HEK293T (cell line): ENCODE measurements at regions not wholly inside any gene's neighbourhood (a gene's known extent, or its start where the extent isn't known, plus 50 kb on each side); places are given as distances from the start of the nearest gene placed in this dataset.
A peak's percentile ranks its signal among the peaks of the same experiment; 100 is the strongest.

Source experiments
- CTCF ChIA-PET: fragments of 350-600 bp; formaldehyde crosslinking; extraction: SDS; loops from one replicate; lab custom pipeline; 2021; ENCODE audit warnings: antibody characterized with exemption, inconsistent platforms; lab: Yijun Ruan, JAX
- POLR2A ChIA-PET: fragments of 350-600 bp; formaldehyde crosslinking; extraction: SDS; loops from one replicate; lab custom pipeline; 2020; ENCODE audit warnings: antibody characterized with exemption, inconsistent platforms; lab: Yijun Ruan, JAX
- DNase-seq: peaks from one replicate; pipeline ENCODE4 v3.0.0; 2012; ENCODE audit warnings: mixed read lengths; ENCODE audit errors: extremely low spot score
- ARNT ChIP-seq: fragments of 450-650 bp; IDR thresholded peaks from 2 replicates; pipeline ENCODE4 v1.6.1; 2017; ENCODE audit warnings: mild to moderate bottlenecking
- BHLHE40 ChIP-seq: fragments of 450-650 bp; IDR thresholded peaks from 2 replicates; pipeline ENCODE4 v1.6.1; 2016; ENCODE audit warnings: mild to moderate bottlenecking, moderate library complexity, borderline replicate concordance
- CTBP1 ChIP-seq: fragments of 450-650 bp; IDR thresholded peaks from 2 replicates; pipeline ENCODE4 v1.6.1; 2016; ENCODE audit warnings: borderline replicate concordance
- ELF4 ChIP-seq: fragments of 450-650 bp; IDR thresholded peaks from 2 replicates; pipeline ENCODE4 v1.6.1; 2017; ENCODE audit warnings: antibody characterized with exemption
- FOXA1 ChIP-seq: fragments of 450-650 bp; IDR thresholded peaks from 2 replicates; pipeline ENCODE4 v1.6.1; 2016; ENCODE audit warnings: mild to moderate bottlenecking
- FOXK2 ChIP-seq: fragments of 450-650 bp; IDR thresholded peaks from 2 replicates; pipeline ENCODE4 v1.6.1; 2016; ENCODE audit warnings: mild to moderate bottlenecking
- FOXM1 ChIP-seq: fragments of 450-650 bp; IDR thresholded peaks from 2 replicates; pipeline ENCODE4 v1.6.1; 2017; ENCODE audit warnings: mild to moderate bottlenecking, borderline replicate concordance
- HDGF ChIP-seq: fragments of 450-650 bp; IDR thresholded peaks from 2 replicates; pipeline ENCODE4 v1.6.1; 2017; ENCODE audit warnings: antibody characterized with exemption, borderline replicate concordance
- L3MBTL2 ChIP-seq: fragments of 450-650 bp; conservative IDR thresholded peaks from 2 replicates; pipeline ENCODE4 v1.6.1; 2016; ENCODE audit warnings: mild to moderate bottlenecking
- LEF1 ChIP-seq: fragments of 450-650 bp; IDR thresholded peaks from 2 replicates; pipeline ENCODE4 v1.6.1; 2017; ENCODE audit warnings: mild to moderate bottlenecking, borderline replicate concordance
- NFRKB ChIP-seq: fragments of 450-650 bp; IDR thresholded peaks from 2 replicates; pipeline ENCODE4 v1.6.1; 2016; ENCODE audit warnings: mild to moderate bottlenecking, moderate library complexity
- SP1 ChIP-seq: fragments of 450-650 bp; IDR thresholded peaks from 2 replicates; pipeline ENCODE4 v1.6.1; 2017
- SUZ12 ChIP-seq: fragments of 450-650 bp; IDR thresholded peaks from 2 replicates; pipeline ENCODE4 v1.6.1; 2016; ENCODE audit warnings: mild to moderate bottlenecking
- TARDBP ChIP-seq: fragments of 450-650 bp; IDR thresholded peaks from 2 replicates; pipeline ENCODE4 v1.6.1; 2016
- ZNF384 ChIP-seq: fragments of 450-650 bp; IDR thresholded peaks from 2 replicates; pipeline ENCODE4 v1.6.1; 2016
- TF ChIP-seq, protein P1 (sequence below): fragments of 450-650 bp; IDR thresholded peaks from 2 replicates; pipeline ENCODE4 v1.6.1; 2016

DNA sequence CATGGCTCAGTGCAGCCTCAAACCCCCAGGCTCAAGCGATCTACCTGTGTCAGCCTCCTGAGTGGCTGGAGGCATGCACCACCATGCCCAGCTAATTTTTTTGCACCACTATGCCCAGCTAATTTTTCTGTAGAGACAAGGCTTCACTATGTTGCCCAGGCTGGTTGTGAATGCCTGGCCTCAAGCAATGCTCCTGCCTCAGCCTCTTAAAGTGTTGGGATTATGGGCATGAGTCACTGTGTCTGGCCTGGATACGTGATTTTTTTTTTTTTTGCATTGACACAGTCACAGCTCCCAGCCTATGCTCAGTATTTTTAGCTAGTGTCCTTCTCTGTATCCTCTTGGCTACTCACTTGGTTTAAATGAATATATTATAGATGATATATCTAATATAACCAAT lies 377.0 kb upstream of the TNRC6C start:
- DNase-seq: no peak
- POLR2A ChIA-PET: no interaction called here
- TF ChIP-seq FOXK2: no peak
- TF ChIP-seq SP1: no peak
- no peak for TF ChIP-seq HDGF
- TF ChIP-seq FOXA1: no peak
- CTCF ChIA-PET: no interaction called here

DNA sequence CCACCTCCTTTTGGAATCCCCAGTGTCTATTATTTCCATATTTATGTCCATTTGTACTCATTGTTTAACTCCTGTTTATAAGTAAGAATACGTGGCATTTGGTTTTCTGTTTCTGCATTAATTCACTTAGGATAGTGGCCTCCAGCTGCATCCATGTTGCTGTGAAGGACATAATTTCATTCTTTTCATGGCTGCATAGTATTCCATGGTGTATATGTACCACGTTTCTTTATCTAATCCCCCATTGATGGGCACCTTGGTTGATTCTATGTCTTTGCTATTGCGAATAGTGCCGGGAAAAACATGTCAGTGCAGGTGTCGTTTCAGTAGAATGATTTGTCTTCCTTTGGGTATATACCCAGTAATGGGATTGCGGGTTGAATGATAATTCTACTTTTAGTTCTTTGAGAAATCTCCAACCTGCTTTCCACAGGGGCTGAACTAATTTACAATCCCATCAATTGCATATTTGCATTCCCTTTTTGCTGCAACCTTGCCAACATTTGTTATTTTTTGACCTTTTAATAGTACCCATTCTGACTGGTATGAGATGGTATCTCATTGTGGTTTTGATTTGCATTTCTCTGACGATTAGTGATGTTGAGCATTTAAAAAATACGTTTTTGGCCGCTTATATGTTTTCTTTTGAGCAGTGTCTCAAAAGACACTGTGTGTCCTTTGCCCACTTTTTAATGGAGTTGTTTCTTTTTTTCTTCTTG lies 373.2 kb upstream of the TNRC6C start:
- no peak for DNase-seq
- POLR2A ChIA-PET: no interaction called here
- TF ChIP-seq L3MBTL2 (no peak), FOXK2 (no peak)
- CTCF ChIA-PET: no interaction called here

DNA sequence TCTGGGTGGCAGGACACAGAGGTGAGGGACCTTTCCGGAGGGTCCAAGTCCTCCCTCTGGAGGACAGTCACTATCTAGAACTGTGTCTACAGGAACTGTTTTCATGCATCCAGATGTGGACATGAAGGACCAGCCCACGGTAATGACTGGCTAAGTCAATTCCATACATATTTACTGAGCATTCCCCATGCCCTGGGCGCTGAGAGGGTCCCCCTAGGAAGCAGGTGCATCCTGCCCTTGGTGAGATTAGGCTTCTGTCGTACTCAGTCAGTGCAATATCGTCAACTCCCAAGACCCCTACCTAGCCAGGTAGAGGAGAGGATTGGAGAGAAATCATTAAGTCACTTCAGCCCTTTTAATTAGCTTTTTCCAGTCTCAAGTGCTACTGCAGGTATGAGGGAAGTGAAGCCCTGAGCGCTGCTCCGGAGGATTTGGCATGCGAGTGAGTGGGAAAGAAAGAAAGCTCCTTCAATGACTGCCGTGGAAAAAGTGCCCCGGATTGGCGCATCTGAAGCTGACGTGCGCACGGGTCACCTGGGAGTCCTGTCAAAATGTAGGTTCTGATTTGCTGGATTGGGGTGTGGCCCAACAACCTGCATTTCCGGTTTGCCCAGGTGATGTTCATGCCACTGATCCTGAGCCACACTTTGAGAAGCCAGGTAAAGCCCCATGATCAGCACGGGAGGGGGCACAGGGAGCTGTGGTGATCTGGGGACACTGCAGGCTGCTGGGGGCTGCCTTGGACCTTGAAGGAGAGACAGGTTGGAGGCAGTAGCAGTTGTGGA lies 367.4 kb upstream of the TNRC6C start:
- ChIA-PET POLR2A (no interaction called here), CTCF (no interaction called here)
- DNase-seq: no peak
- TF ChIP-seq CTBP1 (no peak), FOXM1 (no peak)

DNA sequence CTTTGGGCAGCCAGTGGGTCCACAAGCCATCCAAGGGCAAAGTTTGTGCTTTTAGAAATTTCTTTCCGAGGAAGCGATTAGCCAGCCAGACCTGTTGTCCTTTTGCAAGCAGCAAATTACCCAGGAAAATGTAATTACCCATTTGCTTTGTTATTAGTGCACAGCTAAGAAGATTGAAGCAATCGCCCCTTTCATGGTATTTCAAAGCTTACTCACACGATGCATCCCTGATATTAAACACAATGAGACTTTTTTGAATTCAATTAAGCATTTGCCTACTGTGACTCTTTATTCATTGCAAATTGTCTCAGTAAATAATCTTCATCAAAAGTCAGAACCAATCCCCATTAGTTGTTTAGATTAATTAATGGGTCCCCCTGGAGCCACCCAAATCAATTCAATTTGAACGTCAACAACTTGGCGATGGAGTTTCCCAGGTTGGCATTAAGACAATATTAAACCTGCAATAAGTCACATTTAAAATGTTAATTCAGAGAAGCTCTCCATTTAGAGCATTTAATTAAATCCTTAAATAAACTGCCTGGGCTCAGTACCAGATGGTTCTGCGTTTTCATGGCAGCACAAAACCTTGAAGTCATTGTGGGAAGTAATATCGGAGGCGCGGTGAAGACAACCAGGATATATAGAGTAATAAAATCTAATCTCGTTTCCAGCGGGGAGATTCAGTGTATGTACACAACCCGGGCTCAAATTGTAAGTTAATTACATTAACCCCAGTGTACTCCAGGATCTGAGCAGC lies 366.2 kb upstream of the TNRC6C start:
- no peak for TF ChIP-seq ZNF384
- no peak for TF ChIP-seq SUZ12
- TF ChIP-seq LEF1: no peak
- TF ChIP-seq ELF4: no peak
- TF ChIP-seq ARNT: no peak
- TF ChIP-seq FOXM1: no peak
- TF ChIP-seq SP1: no peak
- no peak for TF ChIP-seq BHLHE40
- no peak for TF ChIP-seq L3MBTL2
- no peak for TF ChIP-seq NFRKB
- TF ChIP-seq TARDBP: no peak
- no peak for TF ChIP-seq FOXK2
- no peak for TF ChIP-seq FOXA1
- no peak for TF ChIP-seq HDGF
- TF ChIP-seq, protein P1, sequence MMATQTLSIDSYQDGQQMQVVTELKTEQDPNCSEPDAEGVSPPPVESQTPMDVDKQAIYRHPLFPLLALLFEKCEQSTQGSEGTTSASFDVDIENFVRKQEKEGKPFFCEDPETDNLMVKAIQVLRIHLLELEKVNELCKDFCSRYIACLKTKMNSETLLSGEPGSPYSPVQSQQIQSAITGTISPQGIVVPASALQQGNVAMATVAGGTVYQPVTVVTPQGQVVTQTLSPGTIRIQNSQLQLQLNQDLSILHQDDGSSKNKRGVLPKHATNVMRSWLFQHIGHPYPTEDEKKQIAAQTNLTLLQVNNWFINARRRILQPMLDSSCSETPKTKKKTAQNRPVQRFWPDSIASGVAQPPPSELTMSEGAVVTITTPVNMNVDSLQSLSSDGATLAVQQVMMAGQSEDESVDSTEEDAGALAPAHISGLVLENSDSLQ: no peak
- no peak for TF ChIP-seq CTBP1
- POLR2A ChIA-PET: no interaction called here
- DNase-seq: no peak
- CTCF ChIA-PET: interaction anchor here (0.6 kb wide), 1 partner anchor 30 kb away, joined by 3 read pairs; no protein-coding TSS in a partner anchor

DNA sequence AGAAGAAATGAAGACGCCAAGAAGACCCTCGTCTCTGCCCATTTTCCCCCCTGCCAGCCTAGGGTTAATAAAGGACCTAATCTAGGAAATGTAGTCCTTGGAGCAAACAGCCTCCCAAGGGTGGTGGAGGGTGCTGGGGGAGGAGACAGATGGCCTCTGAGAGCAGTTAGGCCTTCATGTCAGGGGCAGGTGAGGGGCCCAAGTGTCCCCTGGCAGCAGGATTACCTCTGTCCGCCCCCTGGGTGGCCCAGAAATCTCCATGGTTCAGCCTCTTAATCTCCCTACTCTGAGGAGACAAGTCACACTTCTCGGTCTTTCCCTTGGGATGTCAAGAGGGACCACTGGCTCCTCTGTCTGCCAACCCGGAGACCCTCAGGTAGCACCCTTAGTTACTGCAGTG lies 365.4 kb upstream of the TNRC6C start:
- ChIA-PET POLR2A (no interaction called here), CTCF (no interaction called here)
- DNase-seq: no peak

DNA sequence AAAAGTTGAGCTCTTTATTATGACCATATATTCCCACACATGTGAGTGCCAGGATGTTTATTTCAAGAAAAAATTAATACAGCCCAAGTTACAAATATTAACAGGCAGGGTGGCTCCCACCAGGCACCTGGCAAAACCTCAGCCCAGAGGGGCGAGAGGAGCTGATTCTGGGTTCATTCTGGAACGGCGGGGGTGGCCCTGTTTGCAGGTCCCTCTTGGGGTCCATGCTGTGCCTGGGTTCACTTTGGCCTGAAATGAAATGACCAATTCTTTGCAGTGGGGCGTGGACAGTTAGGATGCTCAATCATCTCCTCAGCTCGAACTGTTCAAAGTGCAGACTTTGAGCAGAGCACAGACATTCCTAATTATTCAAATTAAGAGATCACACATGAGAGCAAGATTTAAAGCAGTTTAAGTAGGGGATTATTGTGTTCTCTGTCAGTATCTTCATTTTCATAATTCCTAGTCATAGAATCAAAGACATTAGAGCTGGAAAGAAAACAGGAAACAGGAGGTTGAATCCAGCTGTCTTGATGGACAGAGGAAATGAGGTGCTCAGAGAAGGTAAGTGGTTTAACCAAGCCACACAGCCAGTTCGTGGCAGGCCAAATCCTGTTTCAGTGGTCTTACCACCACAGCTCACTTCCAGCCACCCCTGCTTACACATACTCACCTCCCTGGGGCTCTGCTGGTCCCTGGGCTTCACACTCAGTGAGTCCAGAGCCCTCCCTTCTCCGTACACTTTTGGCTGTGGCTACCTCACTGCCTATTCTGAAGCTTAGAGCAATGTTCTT lies 363.9 kb upstream of the TNRC6C start:
- DNase-seq: no peak
- TF ChIP-seq, protein P1: 0 out of 2 replicates have a peak, but pooled peaks have one; percentile 22
- TF ChIP-seq FOXK2: no peak
- CTCF ChIA-PET: interaction anchor here (0.6 kb wide), 1 partner anchor 374 kb away, joined by 10 read pairs; no protein-coding TSS in a partner anchor
- POLR2A ChIA-PET: no interaction called here

More for the DNA sequence above, 365.4 kb upstream of the TNRC6C start:
- TF ChIP-seq, protein P1: no peak
- TF ChIP-seq ARNT (no peak), BHLHE40 (no peak), ZNF384 (no peak), CTBP1 (no peak), NFRKB (no peak), SUZ12 (no peak), SP1 (no peak), TARDBP (no peak)
